Tibial nerve (tissue), 4 donors: ENCODE measurements at regions not wholly inside any gene's neighbourhood (a gene's known extent, or its start where the extent isn't known, plus 50 kb on each side); places are given as distances from the start of the nearest gene placed in this dataset.

Experiments used
- DNase-seq, 2 donors: peaks; one replicate each; pipeline ENCODE4 v3.0.0-alpha.2; 2019; ENCODE audit warnings: low spot score in 2 of 2
- H3K27ac ChIP-seq, 4 donors: fragments of 200-600 bp; sonication (generic) in 3 of 4; one replicate each; pipeline ENCODE4 v1.5.1; 2017 to 2019; ENCODE audit warnings: mild to moderate bottlenecking in 1 of 4
- H3K27me3 ChIP-seq, 2 donors: fragments of 200-600 bp; sonication (generic) in 1 of 2; one replicate each; pipeline versions ENCODE4 v1.5.1 to v1.6.0; 2017 to 2019
- H3K36me3 ChIP-seq, 3 donors: fragments of 200-600 bp; sonication (generic); one replicate each; pipeline ENCODE4 v1.5.1; 2018 to 2019
- H3K4me1 ChIP-seq, 4 donors: fragments of 200-600 bp; sonication (generic) in 3 of 4; one replicate each; pipeline ENCODE4 v1.5.1; 2017 to 2019
- H3K4me3 ChIP-seq, 4 donors: fragments of 200-600 bp; sonication (generic) in 3 of 4; one replicate each; pipeline ENCODE4 v1.5.1; 2017 to 2019; ENCODE audit warnings: mild to moderate bottlenecking in 1 of 4, moderate library complexity in 1 of 4
- H3K9me3 ChIP-seq, 4 donors: fragments of 200-600 bp; sonication (generic) in 3 of 4; one replicate each; pipeline ENCODE4 v1.5.1; 2017 to 2019
- CTCF ChIP-seq, 5 experiments: fragments of 200-600 bp in 3 of 5; fragments of 450-650 bp in 2 of 5; sonication (generic) in 3 of 5; IDR thresholded peaks; one replicate each; pipeline ENCODE4 v1.5.1; 2016 to 2019; ENCODE audit warnings: antibody characterized with exemption in 5 of 5, mild to moderate bottlenecking in 3 of 5, moderate library complexity in 2 of 5
- EP300 ChIP-seq, 2 donors: sonication (generic); formaldehyde crosslinking; IDR thresholded peaks; one replicate each; pipeline ENCODE4 v1.6.1; 2017; ENCODE audit warnings: antibody characterized with exemption in 2 of 2, mild to moderate bottlenecking in 1 of 2
- POLR2A ChIP-seq, 2 donors: fragments of 450-650 bp; IDR thresholded peaks; one replicate each; pipeline ENCODE4 v1.6.1; 2017; ENCODE audit warnings: antibody characterized with exemption in 2 of 2, mild to moderate bottlenecking in 2 of 2, moderate library complexity in 2 of 2
- WGBS, 2 donors: methylation state at CpG; one replicate each; pipeline ENCODE4 v1.1.5; 2018; 5-methylcytosine and 5-hydroxymethylcytosine counted together

GRCh38 chr13:95485518-95486144 is 66.9 kb upstream of the CLDN10 start:
- H3K4me1 ChIP-seq, result no peaks in the 10 kb centered on the region
- H3K9me3 ChIP-seq, result peaks cover 0 to 20% (median 0%) of the 10 kb centered on the region in 4 donors
- DNase-seq, result no peak
- TF ChIP-seq POLR2A (IDR thresholded peaks at IDR 0.05), result no peak
- TF ChIP-seq EP300 (IDR thresholded peaks at IDR 0.05), result no peak
- TF ChIP-seq CTCF (IDR thresholded peaks at IDR 0.05), result no peak
- H3K27me3 ChIP-seq, result no peaks in the 10 kb centered on the region
- 71 to 80% methylated on average over 3 of the region's 3 CpGs for WGBS, 2 donors
- H3K4me3 ChIP-seq, result no peak overlapping the region
- no peak overlapping the region for H3K27ac ChIP-seq
- H3K36me3 ChIP-seq, result no peaks in the 10 kb centered on the region

- Histone ChIP-seq H3K27me3 (no peaks in the 10 kb centered on the region), H3K4me1 (no peaks in the 10 kb centered on the region), H3K27ac (no peak overlapping the region), H3K36me3 (no peaks in the 10 kb centered on the region), H3K9me3 (peaks cover 0 to 22% (median 0%) of the 10 kb centered on the region in 4 donors), H3K4me3 (no peak overlapping the region)
- no peak for DNase-seq
- 59 to 65% methylated on average over 8 of the region's 8 CpGs for WGBS, 2 donors
- no peak for TF ChIP-seq CTCF (IDR thresholded peaks at IDR 0.05)
- TF ChIP-seq POLR2A (IDR thresholded peaks at IDR 0.05), result no peak
- TF ChIP-seq EP300 (IDR thresholded peaks at IDR 0.05), result no peak
Measured at GRCh38 chr13:95492044-95492801, 60.3 kb upstream of the CLDN10 start.

- no peaks in the 10 kb centered on the region for H3K27me3 ChIP-seq
- no peaks in the 10 kb centered on the region for H3K36me3 ChIP-seq
- peaks cover 0 to 19% (median 0%) of the 10 kb centered on the region in 4 donors for H3K9me3 ChIP-seq
- H3K4me3 ChIP-seq, result no peak overlapping the region
- no peaks in the 10 kb centered on the region for H3K4me1 ChIP-seq
- 52 to 55% methylated on average over 7 of the region's 7 CpGs for WGBS, 2 donors
- H3K27ac ChIP-seq, result no peak overlapping the region
- peak in 1 of 2 donors; percentile 39 for DNase-seq
- no peak for TF ChIP-seq EP300 (IDR thresholded peaks at IDR 0.05)
- TF ChIP-seq POLR2A (IDR thresholded peaks at IDR 0.05), result no peak
- peak in 4 of 5 experiments; percentile 35 to 51 (median 42) for TF ChIP-seq CTCF (IDR thresholded peaks at IDR 0.05)
Measured at GRCh38 chr13:95494082-95494681, 58.3 kb upstream of the CLDN10 start.

GRCh38 chr13:95496485-95496884 is 56.0 kb upstream of the CLDN10 start:
- Histone ChIP-seq H3K27me3 (no peaks in the 10 kb centered on the region), H3K27ac (no peak overlapping the region), H3K4me1 (no peaks in the 10 kb centered on the region), H3K36me3 (no peaks in the 10 kb centered on the region), H3K9me3 (peaks cover 0 to 18% (median 0%) of the 10 kb centered on the region in 4 donors), H3K4me3 (no peak overlapping the region)
- no peak for DNase-seq
- WGBS, 2 donors, result 70 to 87% methylated on average over 4 of the region's 4 CpGs
- TF ChIP-seq CTCF (IDR thresholded peaks at IDR 0.05) (no peak), EP300 (IDR thresholded peaks at IDR 0.05) (no peak), POLR2A (IDR thresholded peaks at IDR 0.05) (no peak)

- TF ChIP-seq POLR2A (IDR thresholded peaks at IDR 0.05) (no peak), EP300 (IDR thresholded peaks at IDR 0.05) (no peak), CTCF (IDR thresholded peaks at IDR 0.05) (no peak)
- H3K36me3 ChIP-seq, result no peaks in the 10 kb centered on the region
- no peaks in the 10 kb centered on the region for H3K27me3 ChIP-seq
- no peaks in the 10 kb centered on the region for H3K4me1 ChIP-seq
- H3K27ac ChIP-seq, result no peak overlapping the region
- H3K9me3 ChIP-seq, result peaks cover 0 to 23% (median 0%) of the 10 kb centered on the region in 4 donors
- WGBS, 2 donors, result 18 to 44% methylated on average over 3 of the region's 3 CpGs
- H3K4me3 ChIP-seq, result no peak overlapping the region
- no peak for DNase-seq
Measured at GRCh38 chr13:95497381-95497807, 55.1 kb upstream of the CLDN10 start.
